ENCODE measurements at regions not wholly inside any gene's neighbourhood (a gene's known extent, or its start where the extent isn't known, plus 50 kb on each side); places are given as distances from the start of the nearest gene placed in this dataset.
A peak's percentile ranks its signal among the peaks of the same experiment; 100 is the strongest.

- FAIRE-seq = no peak
Measured at GRCh38 chr18:60445341-60445740, 72.8 kb upstream of the MC4R start.

- FAIRE-seq = no peak
Measured at GRCh38 chr18:60446821-60447220, 74.2 kb upstream of the MC4R start.

- no peak for FAIRE-seq
Measured at GRCh38 chr18:60448487-60449267, 76.1 kb upstream of the MC4R start.

- no peak for FAIRE-seq
Measured at GRCh38 chr18:60452421-60452820, 79.8 kb upstream of the MC4R start.

- FAIRE-seq = no peak
Measured at GRCh38 chr18:60466677-60467076, 94.1 kb upstream of the MC4R start.

- no peak for FAIRE-seq
Measured at GRCh38 chr18:60469387-60470100, 97.0 kb upstream of the MC4R start.

- FAIRE-seq = no peak
Measured at GRCh38 chr18:60471652-60472051, 99.1 kb upstream of the MC4R start.

GRCh38 chr18:60485201-60485600, 112.6 kb upstream of the MC4R start:
- FAIRE-seq = no peak

- no peak for FAIRE-seq
Measured at GRCh38 chr18:60493066-60493465, 120.5 kb upstream of the MC4R start.

- no peak for FAIRE-seq
Measured at GRCh38 chr18:60499675-60500074, 127.1 kb upstream of the MC4R start.

- no peak for FAIRE-seq
Measured at GRCh38 chr18:60500960-60501359, 128.4 kb upstream of the MC4R start.

- no peak for FAIRE-seq
Measured at GRCh38 chr18:60502591-60502990, 130.0 kb upstream of the MC4R start.

GRCh38 chr18:60503199-60503598, 130.6 kb upstream of the MC4R start:
- FAIRE-seq = no peak

- no peak for FAIRE-seq
Measured at GRCh38 chr18:60506190-60506589, 133.6 kb upstream of the MC4R start.

- FAIRE-seq = no peak
Measured at GRCh38 chr18:60506682-60507081, 134.1 kb upstream of the MC4R start.

- no peak for FAIRE-seq
Measured at GRCh38 chr18:60508108-60508507, 135.5 kb upstream of the MC4R start.

- no peak for FAIRE-seq
Measured at GRCh38 chr18:60534538-60534937, 162.0 kb upstream of the MC4R start.

- FAIRE-seq = no peak
Measured at GRCh38 chr18:60537074-60537473, 164.5 kb upstream of the MC4R start.

GRCh38 chr18:60538891-60539290, 166.3 kb upstream of the MC4R start:
- FAIRE-seq = no peak

- no peak for FAIRE-seq
Measured at GRCh38 chr18:60541661-60542060, 169.1 kb upstream of the MC4R start.

GRCh38 chr18:60543646-60544045, 171.1 kb upstream of the MC4R start:
- no peak for FAIRE-seq

GRCh38 chr18:60549338-60549960, 176.9 kb upstream of the MC4R start:
- peak; percentile 97 for FAIRE-seq

GRCh38 chr18:60552948-60553347, 180.4 kb upstream of the MC4R start:
- FAIRE-seq = no peak

GRCh38 chr18:60554967-60555366, 182.4 kb upstream of the MC4R start:
- FAIRE-seq = no peak
